K562 (cell line): ENCODE measurements at regions not wholly inside any gene's neighbourhood (a gene's known extent, or its start where the extent isn't known, plus 50 kb on each side); places are given as distances from the start of the nearest gene placed in this dataset.

Experiments used
- ATAC-seq: fragments of 200-7000 bp; cut with Tn5 transposase; 3 replicates; pipeline ENCODE4 v1.9.1; 2020; ENCODE audit warnings: moderate library complexity
- BruUV-seq: library from RNA; stranded (reverse); fragments of 400-500 nt; replicated peaks from 2 replicates; lab custom pipeline; 2021; lab: Mats Ljungman, UMichigan
- CTCF ChIA-PET: fragments of 300-600 bp; formaldehyde crosslinking; extraction: SDS; loops from one replicate; lab custom pipeline; 2021; ENCODE audit warnings: low intra/inter-chr PET ratio; lab: Yijun Ruan, JAX
- POLR2A ChIA-PET: fragments of 300-600, 350-650 bp; sonication (Branson Sonifier 250); formaldehyde crosslinking; extraction: SDS; loops from one replicate; lab custom pipeline; 2021; ENCODE audit warnings: antibody characterized with exemption, inconsistent platforms; lab: Yijun Ruan, JAX
- DNase-seq, 4 experiments: peaks; one replicate each; pipeline versions ENCODE4 v3.0.0 to v3.0.0-alpha.2; 2011 to 2018; ENCODE audit warnings: low spot score in 3 of 4, mixed read lengths in 3 of 4; ENCODE audit errors: extremely low read depth in 1 of 4
- FAIRE-seq: peaks from 2 replicates; lab custom pipeline; 2011; peaks lifted over from hg19 to GRCh38; lab: Jason Lieb, UNC
- H2AFZ ChIP-seq: 2 replicates; pipeline ENCODE4 v1.6.0; 2011; ENCODE audit warnings: low read depth, low read length, control low read depth, inconsistent platforms
- H3K27ac ChIP-seq: fragments of 200-600 bp; 3 replicates; pipeline ENCODE4 v1.8.0; 2011; ENCODE audit warnings: low read depth, mild to moderate bottlenecking, control low read depth, inconsistent platforms, low read length, moderate library complexity, mixed read lengths; ENCODE audit errors: extremely low read depth
- H3K27me3 ChIP-seq, 2 experiments: fragments of 300-600 bp in 1 of 2; 2 replicates in 1 of 2; 3 replicates in 1 of 2; pipeline versions ENCODE4 v1.6.0 to v1.8.0; 2011; ENCODE audit warnings: inconsistent platforms in 2 of 2, low read length in 2 of 2, mild to moderate bottlenecking in 1 of 2, mixed read lengths in 1 of 2, moderate library complexity in 1 of 2; ENCODE audit not compliant: control insufficient read depth in 2 of 2, insufficient read depth in 2 of 2
- H3K36me3 ChIP-seq: fragments of 300-600 bp; 3 replicates; pipeline ENCODE4 v1.8.0; 2011; ENCODE audit warnings: mild to moderate bottlenecking, low read length, inconsistent platforms; ENCODE audit not compliant: control insufficient read depth, insufficient read depth
- H3K4me1 ChIP-seq, 2 experiments: fragments of 200-600 bp in 1 of 2; replicated peaks in 1 of 2; 2 replicates in 1 of 2; 3 replicates in 1 of 2; pipeline versions ENCODE4 v1.5.1 to v1.8.0; 2011; ENCODE audit warnings: inconsistent platforms in 2 of 2, low read length in 2 of 2, mild to moderate bottlenecking in 1 of 2, mixed read lengths in 1 of 2, moderate library complexity in 1 of 2; ENCODE audit not compliant: control insufficient read depth in 2 of 2, insufficient read depth in 2 of 2
- H3K4me2 ChIP-seq: 2 replicates; pipeline ENCODE4 v1.6.1; 2011; ENCODE audit warnings: low read length, control low read depth, inconsistent platforms, mixed read lengths; ENCODE audit not compliant: insufficient read depth
- H3K4me3 ChIP-seq: fragments of 200-600 bp; sonication (generic), shearing (Covaris generic); 2 replicates; pipeline ENCODE4 v1.5.1; 2016; ENCODE audit warnings: control low read depth, inconsistent platforms
- H3K79me2 ChIP-seq: fragments of 200-600 bp; 3 replicates; pipeline ENCODE4 v1.8.0; 2011; ENCODE audit warnings: low read length, inconsistent platforms; ENCODE audit not compliant: control insufficient read depth, insufficient read depth
- H3K9ac ChIP-seq, 2 experiments: 2 replicates each; pipeline versions ENCODE4 v1.6.0 to v1.6.1; 2011; ENCODE audit warnings: low read depth in 2 of 2, low read length in 2 of 2, control low read depth in 1 of 2, inconsistent platforms in 1 of 2, mild to moderate bottlenecking in 1 of 2, mixed read lengths in 1 of 2; ENCODE audit not compliant: insufficient read depth in 1 of 2
- H3K9me1 ChIP-seq: one replicate; pipeline ENCODE4 v1.6.0; 2011; ENCODE audit warnings: inconsistent platforms, mild to moderate bottlenecking, low read length, moderate library complexity; ENCODE audit not compliant: control insufficient read depth, insufficient read depth
- H3K9me3 ChIP-seq: replicated peaks from 2 replicates; pipeline ENCODE4 v1.5.1; 2011; ENCODE audit warnings: low read depth, low read length, inconsistent platforms; ENCODE audit not compliant: control insufficient read depth, insufficient read depth
- H4K20me1 ChIP-seq: replicated peaks from 2 replicates; pipeline ENCODE4 v1.6.1; 2011; ENCODE audit warnings: low read length, inconsistent platforms, mixed read lengths; ENCODE audit not compliant: control insufficient read depth, insufficient read depth
- BRD9 ChIP-seq: fragments of 450-650 bp; IDR thresholded peaks from 2 replicates; pipeline ENCODE4 v1.6.1; 2018; ENCODE audit warnings: low read depth; ENCODE audit not compliant: partially characterized antibody
- CEBPG ChIP-seq, 3 experiments: fragments of 200-800 bp in 1 of 3; sonication (Bioruptor generic) in 1 of 3; sonication (generic) in 1 of 3; formaldehyde crosslinking in 1 of 3; IDR thresholded peaks in 2 of 3; conservative IDR thresholded peaks in 1 of 3; 2 replicates each; pipeline versions ENCODE4 v1.6.1 to v1.8.0; 2016 to 2022; ENCODE audit warnings: missing compliant biosample characterization in 2 of 3, missing genetic modification characterization in 2 of 3, mild to moderate bottlenecking in 1 of 3, missing genetic modification reagents in 1 of 3
- CHAMP1 ChIP-seq: fragments of 450-650 bp; IDR thresholded peaks from 2 replicates; pipeline ENCODE4 v1.6.1; 2016; ENCODE audit warnings: mild to moderate bottlenecking
- NCOA1 ChIP-seq: fragments of 450-650 bp; IDR thresholded peaks from 2 replicates; pipeline ENCODE4 v1.6.1; 2016; ENCODE audit warnings: low read depth
- RBFOX2 ChIP-seq: fragments of 200-400 bp; formaldehyde crosslinking; IDR thresholded peaks from 2 replicates; pipeline ENCODE4 v1.6.1; 2017; ENCODE audit warnings: low read depth, mild to moderate bottlenecking, low read length, moderate library complexity
- SREBF1 ChIP-seq: fragments of 150-350 bp; IDR thresholded peaks from 2 replicates; pipeline ENCODE4 v1.6.1; 2014; ENCODE audit warnings: antibody characterized with exemption, low read depth, low read length, borderline replicate concordance
- TCF7 ChIP-seq: sonication (generic); IDR thresholded peaks from 2 replicates; pipeline ENCODE4 v1.6.1; 2016; ENCODE audit warnings: antibody characterized with exemption, borderline replicate concordance
- ZNF695 ChIP-seq: fragments of 450-650 bp; formaldehyde crosslinking; IDR thresholded peaks from 2 replicates; pipeline ENCODE4 v1.4.0; 2020; ENCODE audit warnings: mild to moderate bottlenecking, moderate library complexity
- WGBS: fragments of 100-300 bp; shearing (Covaris generic); methylation state at CpG from one replicate; pipeline ENCODE4 v1.1.6; 2016; ENCODE audit warnings: low coverage, mixed read lengths; ENCODE audit not compliant: insufficient coverage; ENCODE audit errors: missing lambda C conversion rate; 5-methylcytosine and 5-hydroxymethylcytosine counted together
- in situ Hi-C: fragments of 300-500 bp; cut with MboI; formaldehyde crosslinking; loops from 4 replicates; pipeline ENCODE4 v1.15.0; 2018; ENCODE audit warnings: inconsistent platforms, mixed read lengths
- intact Hi-C: fragments of 100-400 bp; cut with micrococcal nuclease; formaldehyde crosslinking; loops from 2 replicates; pipeline ENCODE4 v1.14.2; 2022

GRCh38 chr5:174981416-174981815, 257.0 kb downstream of the MSX2 start:
- intact Hi-C loops (no loop called here), in situ Hi-C loops (no loop called here)

More at GRCh38 chr5:174981416-174981815, 257.0 kb downstream of the MSX2 start:
- no peak for ATAC-seq
- Histone ChIP-seq H4K20me1 (no peaks in the 10 kb centered on the region), H3K27ac (no peak overlapping the region), H3K9ac (no peak overlapping the region), H3K9me3 (no peaks in the 10 kb centered on the region), H3K9me1 (no peaks in the 10 kb centered on the region), H3K4me2 (no peak overlapping the region), H3K36me3 (no peaks in the 10 kb centered on the region), H3K79me2 (no peaks in the 10 kb centered on the region), H3K4me3 (no peak overlapping the region), H2AFZ (no peak overlapping the region), H3K27me3 (no peaks in the 10 kb centered on the region; a peak in 1 of 5 replicates), H3K4me1 (no peaks in the 10 kb centered on the region)
- POLR2A ChIA-PET: interaction anchor here (0.7 kb wide), 1 partner anchor 1444 kb away, joined by 3 read pairs; no protein-coding TSS in a partner anchor
- no TSS peak for BruUV-seq
- no peak for FAIRE-seq
- no peak for DNase-seq
- TF ChIP-seq SREBF1: no peak
- TF ChIP-seq CEBPG (CRISPR knock-in tag; IDR thresholded peaks at IDR 0.05): no peak
- no peak for TF ChIP-seq CEBPG (tag; conservative IDR thresholded peaks at IDR 0.05 in 1 of 2, IDR thresholded peaks at IDR 0.05 in 1 of 2)
- no peak for TF ChIP-seq NCOA1
- no peak for TF ChIP-seq BRD9
- no peak for TF ChIP-seq RBFOX2
- no peak for TF ChIP-seq CHAMP1
- no peak for TF ChIP-seq ZNF695
- no peak for TF ChIP-seq TCF7
- WGBS: 2% methylated on average over 5 of the region's 6 CpGs
- CTCF ChIA-PET: no interaction called here
